HG02870 (cell line): ENCODE measurements at regions not wholly inside any gene's neighbourhood (a gene's known extent, or its start where the extent isn't known, plus 50 kb on each side); places are given as distances from the start of the nearest gene placed in this dataset.
"Not testable (repeated sequence)": the region's sequence is repeated elsewhere in the genome, so short reads cannot be mapped to it uniquely, and the experiment has no call there.

Source experiments
- ATAC-seq: cut with Tn5 transposase; IDR thresholded peaks from one replicate; pipeline ENCODE4 v1.9.1; 2021; ENCODE audit warnings: mild to moderate bottlenecking, moderate library complexity; ENCODE audit not compliant: unreplicated experiment

GRCh38 chr1:170789063-170789462 lies 125.1 kb downstream of the PRRX1 start:
- no peak for ATAC-seq

- ATAC-seq, result no peak
These were observed 126.2 kb downstream of the PRRX1 start for GRCh38 chr1:170790175-170790574.

- ATAC-seq, result no peak
These were observed 126.7 kb downstream of the PRRX1 start for GRCh38 chr1:170790651-170791071.

GRCh38 chr1:170791941-170792340 lies 128.0 kb downstream of the PRRX1 start:
- ATAC-seq, result no peak

GRCh38 chr1:170800265-170800664 lies 135.1 kb upstream of the MROH9 start:
- no peak for ATAC-seq

GRCh38 chr1:170800812-170801211 lies 134.5 kb upstream of the MROH9 start:
- no peak for ATAC-seq

GRCh38 chr1:170803711-170804110 lies 131.6 kb upstream of the MROH9 start:
- no peak for ATAC-seq

GRCh38 chr1:170804419-170804818 lies 130.9 kb upstream of the MROH9 start:
- no peak for ATAC-seq

- ATAC-seq, result no peak
These were observed 130.5 kb upstream of the MROH9 start for GRCh38 chr1:170804879-170805278.

- ATAC-seq, result no peak
These were observed 128.4 kb upstream of the MROH9 start for GRCh38 chr1:170806961-170807360.

- ATAC-seq, result no peak
These were observed 127.9 kb upstream of the MROH9 start for GRCh38 chr1:170807432-170807831.

GRCh38 chr1:170808216-170808885 lies 127.0 kb upstream of the MROH9 start:
- no peak for ATAC-seq

GRCh38 chr1:170811013-170811412 lies 124.3 kb upstream of the MROH9 start:
- not testable (repeated sequence) for ATAC-seq

GRCh38 chr1:170819781-170820180 lies 115.6 kb upstream of the MROH9 start:
- no peak for ATAC-seq

GRCh38 chr1:170823120-170823519 lies 112.2 kb upstream of the MROH9 start:
- no peak for ATAC-seq

- ATAC-seq, result no peak
These were observed 104.1 kb upstream of the MROH9 start for GRCh38 chr1:170831276-170831675.

GRCh38 chr1:170836141-170836540 lies 99.2 kb upstream of the MROH9 start:
- ATAC-seq, result no peak

- no peak for ATAC-seq
These were observed 95.0 kb upstream of the MROH9 start for GRCh38 chr1:170840371-170840770.

- ATAC-seq, result peak; percentile 94
These were observed 82.0 kb upstream of the MROH9 start for GRCh38 chr1:170853302-170853701.

- ATAC-seq, result peak; percentile 12
These were observed 81.5 kb upstream of the MROH9 start for GRCh38 chr1:170853867-170854266.

- no peak for ATAC-seq
These were observed 80.7 kb upstream of the MROH9 start for GRCh38 chr1:170854677-170855076.

GRCh38 chr1:170856455-170856854 lies 78.9 kb upstream of the MROH9 start:
- ATAC-seq, result no peak

- no peak for ATAC-seq
These were observed 77.4 kb upstream of the MROH9 start for GRCh38 chr1:170857955-170858354.
